ENCODE measurements at regions not wholly inside any gene's neighbourhood (a gene's known extent, or its start where the extent isn't known, plus 50 kb on each side); places are given as distances from the start of the nearest gene placed in this dataset.

DNA sequence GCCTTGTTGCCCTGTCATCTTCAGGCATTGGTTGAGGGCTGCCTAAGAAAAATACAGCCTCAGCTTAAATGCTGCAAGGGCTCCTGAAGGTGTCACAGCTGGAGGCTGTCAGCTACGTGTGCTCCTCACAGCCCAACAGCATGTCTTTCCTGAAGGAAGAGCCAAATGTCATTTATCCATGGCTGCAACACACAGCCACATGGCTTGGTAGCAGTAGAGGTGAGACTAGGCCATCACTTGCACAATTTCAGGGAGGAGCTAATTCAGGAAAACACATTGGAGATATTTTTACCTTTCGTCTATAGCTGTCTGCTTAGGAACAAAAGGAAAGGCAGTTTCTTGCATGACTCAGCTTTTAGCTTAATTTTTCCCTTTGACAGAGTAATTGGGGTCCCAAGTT, 260.7 kb downstream of the SYK start:
- Histone ChIP-seq H3K4me2 (ENCODE audit: insufficient read depth, low read length) (no peak overlapping the region), H3K9ac (replicated peaks; ENCODE audit: extremely low read depth, insufficient read depth, low read length) (no peak overlapping the region), H3K9me3 (replicated peaks; ENCODE audit: control insufficient read depth, insufficient read depth, low read length) (no peaks in the 10 kb centered on the region), H3K27ac (ENCODE audit: insufficient read depth, low read depth, low read length) (no peak overlapping the region), H3K79me2 (ENCODE audit: control insufficient read depth, insufficient read depth, low read length) (no peaks in the 10 kb centered on the region), H4K20me1 (replicated peaks; ENCODE audit: control insufficient read depth, extremely low read depth, insufficient read depth, low read length) (no peaks in the 10 kb centered on the region), H3K4me1 (ENCODE audit: control insufficient read depth, extremely low read depth, insufficient read depth, low read length) (peaks cover 29% of the 10 kb centered on the region), H3K27me3 (ENCODE audit: control insufficient read depth in 2 of 2, insufficient read depth in 2 of 2, low read length in 2 of 2) (no peaks in the 10 kb centered on the region), H3K9me1 (replicated peaks; ENCODE audit: control insufficient read depth, extremely low read depth, insufficient read depth, low read length) (no peaks in the 10 kb centered on the region), H3K4me3 (replicated peaks in 1 of 3; ENCODE audit: insufficient read depth in 1 of 3, low read depth in 1 of 3, low read length in 3 of 3) (no peak overlapping the region), H3K36me3 (ENCODE audit: control insufficient read depth in 2 of 2, extremely low read depth in 1 of 2, insufficient read depth in 2 of 2, low read length in 2 of 2) (no peaks in the 10 kb centered on the region), H2AFZ (ENCODE audit: low read depth, low read length) (no peak overlapping the region)
- TF ChIP-seq JUN (IDR thresholded peaks at IDR 0.05; ENCODE audit: borderline replicate concordance, insufficient read depth, insufficient read length, low read depth) (no peak), POLR2A (IDR thresholded peaks at IDR 0.05; ENCODE audit: low read depth, low read length) (no peak), GATA2 (IDR thresholded peaks at IDR 0.05; ENCODE audit: insufficient read depth, insufficient read length, low read depth, low read length) (no peak), MYC (IDR thresholded peaks at IDR 0.05; ENCODE audit: low read depth, low read length) (no peak), EZH2 (IDR thresholded peaks at IDR 0.05; ENCODE audit: borderline replicate concordance, low read depth, low read length, severe bottlenecking) (no peak), POLR2AphosphoS5 (IDR thresholded peaks at IDR 0.05; ENCODE audit: insufficient read depth, low read depth, low read length) (no peak), FOS (IDR thresholded peaks at IDR 0.05; ENCODE audit: borderline replicate concordance, insufficient read depth, low read length) (no peak)
- TF ChIP-seq, protein P1, sequence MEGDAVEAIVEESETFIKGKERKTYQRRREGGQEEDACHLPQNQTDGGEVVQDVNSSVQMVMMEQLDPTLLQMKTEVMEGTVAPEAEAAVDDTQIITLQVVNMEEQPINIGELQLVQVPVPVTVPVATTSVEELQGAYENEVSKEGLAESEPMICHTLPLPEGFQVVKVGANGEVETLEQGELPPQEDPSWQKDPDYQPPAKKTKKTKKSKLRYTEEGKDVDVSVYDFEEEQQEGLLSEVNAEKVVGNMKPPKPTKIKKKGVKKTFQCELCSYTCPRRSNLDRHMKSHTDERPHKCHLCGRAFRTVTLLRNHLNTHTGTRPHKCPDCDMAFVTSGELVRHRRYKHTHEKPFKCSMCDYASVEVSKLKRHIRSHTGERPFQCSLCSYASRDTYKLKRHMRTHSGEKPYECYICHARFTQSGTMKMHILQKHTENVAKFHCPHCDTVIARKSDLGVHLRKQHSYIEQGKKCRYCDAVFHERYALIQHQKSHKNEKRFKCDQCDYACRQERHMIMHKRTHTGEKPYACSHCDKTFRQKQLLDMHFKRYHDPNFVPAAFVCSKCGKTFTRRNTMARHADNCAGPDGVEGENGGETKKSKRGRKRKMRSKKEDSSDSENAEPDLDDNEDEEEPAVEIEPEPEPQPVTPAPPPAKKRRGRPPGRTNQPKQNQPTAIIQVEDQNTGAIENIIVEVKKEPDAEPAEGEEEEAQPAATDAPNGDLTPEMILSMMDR (IDR thresholded peaks at IDR 0.05; ENCODE audit: extremely low read depth in 1 of 2, insufficient read depth in 1 of 2, low read depth in 1 of 2, low read length in 2 of 2): no peak
- TF ChIP-seq, protein P2, sequence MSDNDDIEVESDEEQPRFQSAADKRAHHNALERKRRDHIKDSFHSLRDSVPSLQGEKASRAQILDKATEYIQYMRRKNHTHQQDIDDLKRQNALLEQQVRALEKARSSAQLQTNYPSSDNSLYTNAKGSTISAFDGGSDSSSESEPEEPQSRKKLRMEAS (IDR thresholded peaks at IDR 0.05; ENCODE audit: insufficient read depth, insufficient read length): no peak
- dilution Hi-C loops (cut with MboI; ENCODE audit: extremely low pct_ligation_motif_present, low sequenced_read_pairs) (no loop called here), intact Hi-C loops (cut with micrococcal nuclease) (loop anchor here (5.0 kb wide), 2 partner anchors 55 to 100 kb away; no protein-coding TSS in a partner anchor)
- ChIA-PET CTCF (interaction anchor here (0.9 to 1.8 kb wide), 2 partner anchors 9 to 25 kb away, joined by 4 to 5 read pairs; no protein-coding TSS in a partner anchor), POLR2A (no interaction called here)
- DNase-seq (ENCODE audit: low read depth, low spot score) (no peak), FAIRE-seq (no peak)
- no TSS peak for BruUV-seq (replicated peaks)
